ENCODE measurements at regions not wholly inside any gene's neighbourhood (a gene's known extent, or its start where the extent isn't known, plus 50 kb on each side); places are given as distances from the start of the nearest gene placed in this dataset.

DNA sequence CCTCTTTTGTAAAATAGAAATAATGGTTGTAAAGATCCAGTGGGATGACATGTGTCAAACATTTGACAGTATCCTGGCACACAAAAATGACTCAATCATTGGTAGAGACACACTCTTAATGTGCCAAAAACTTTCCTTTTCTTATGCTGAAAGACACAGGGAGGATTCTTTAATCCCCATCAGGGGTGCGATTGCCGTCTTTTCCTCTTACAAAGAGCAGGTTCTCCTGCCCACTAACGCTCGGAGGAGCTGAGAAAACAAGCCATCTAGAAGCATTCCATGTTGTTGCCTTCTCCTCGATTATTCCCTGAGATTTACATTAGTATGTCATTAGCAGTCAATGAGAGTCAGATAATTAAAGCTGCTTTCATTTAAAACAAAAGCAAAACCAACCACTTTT lies 342.6 kb upstream of the CCNH start:
- H3K27me3 ChIP-seq: no peaks in the 10 kb centered on the region
- H3K4me3 ChIP-seq: no peak overlapping the region
- no peaks in the 10 kb centered on the region for H3K36me3 ChIP-seq
- H3K4me1 ChIP-seq (ENCODE audit: low read depth): no peaks in the 10 kb centered on the region
- no peaks in the 10 kb centered on the region for H3K9me3 ChIP-seq (ENCODE audit: low read depth)
- TF ChIP-seq, protein P1, sequence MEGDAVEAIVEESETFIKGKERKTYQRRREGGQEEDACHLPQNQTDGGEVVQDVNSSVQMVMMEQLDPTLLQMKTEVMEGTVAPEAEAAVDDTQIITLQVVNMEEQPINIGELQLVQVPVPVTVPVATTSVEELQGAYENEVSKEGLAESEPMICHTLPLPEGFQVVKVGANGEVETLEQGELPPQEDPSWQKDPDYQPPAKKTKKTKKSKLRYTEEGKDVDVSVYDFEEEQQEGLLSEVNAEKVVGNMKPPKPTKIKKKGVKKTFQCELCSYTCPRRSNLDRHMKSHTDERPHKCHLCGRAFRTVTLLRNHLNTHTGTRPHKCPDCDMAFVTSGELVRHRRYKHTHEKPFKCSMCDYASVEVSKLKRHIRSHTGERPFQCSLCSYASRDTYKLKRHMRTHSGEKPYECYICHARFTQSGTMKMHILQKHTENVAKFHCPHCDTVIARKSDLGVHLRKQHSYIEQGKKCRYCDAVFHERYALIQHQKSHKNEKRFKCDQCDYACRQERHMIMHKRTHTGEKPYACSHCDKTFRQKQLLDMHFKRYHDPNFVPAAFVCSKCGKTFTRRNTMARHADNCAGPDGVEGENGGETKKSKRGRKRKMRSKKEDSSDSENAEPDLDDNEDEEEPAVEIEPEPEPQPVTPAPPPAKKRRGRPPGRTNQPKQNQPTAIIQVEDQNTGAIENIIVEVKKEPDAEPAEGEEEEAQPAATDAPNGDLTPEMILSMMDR (IDR thresholded peaks at IDR 0.05; ENCODE audit: low read depth, low read length): no peak
- H3K27ac ChIP-seq: no peak overlapping the region
- no peak for DNase-seq (ENCODE audit: low read depth in 1 of 2, low spot score in 1 of 2)

DNA sequence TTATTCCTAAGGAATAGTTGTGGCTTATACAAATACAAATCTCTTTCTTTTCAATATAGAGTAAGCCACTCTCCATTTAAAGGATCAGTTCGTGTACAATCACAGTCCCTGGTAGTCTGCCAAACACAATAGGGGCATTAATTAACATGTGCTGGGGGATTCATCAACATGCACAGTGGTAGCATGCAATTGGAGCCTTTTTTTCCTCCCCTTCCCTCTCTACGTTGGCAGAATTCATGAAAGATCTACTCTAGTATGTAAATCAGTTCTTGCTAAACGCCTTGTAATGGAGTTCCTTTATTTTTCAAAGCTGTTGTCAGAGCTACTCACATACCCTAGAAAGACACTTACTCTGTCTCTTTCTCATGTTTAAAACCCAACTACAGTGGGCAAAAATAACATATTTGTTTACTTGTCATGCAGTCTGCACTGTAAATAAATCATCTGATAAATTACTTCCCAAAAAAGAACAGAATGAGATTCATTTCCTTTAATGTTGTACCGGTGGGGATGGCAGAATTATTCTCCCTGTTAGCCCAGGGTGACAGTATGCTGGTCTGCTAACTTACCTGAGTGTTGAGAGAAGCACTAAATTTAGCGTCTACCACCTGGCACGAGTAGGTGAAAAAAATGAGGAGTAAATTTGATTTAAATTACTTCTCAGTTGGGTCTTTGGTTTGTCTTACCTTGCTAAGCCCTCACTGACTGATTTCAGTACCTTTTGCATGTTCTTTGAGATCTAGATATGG lies 341.5 kb upstream of the CCNH start:
- H3K4me1 ChIP-seq (ENCODE audit: low read depth): no peaks in the 10 kb centered on the region
- H3K27ac ChIP-seq: no peak overlapping the region
- no peak for DNase-seq (ENCODE audit: low read depth in 1 of 2, low spot score in 1 of 2)
- no peaks in the 10 kb centered on the region for H3K36me3 ChIP-seq
- TF ChIP-seq, protein P1 (IDR thresholded peaks at IDR 0.05; ENCODE audit: low read depth, low read length): no peak
- no peaks in the 10 kb centered on the region for H3K9me3 ChIP-seq (ENCODE audit: low read depth)
- H3K27me3 ChIP-seq: no peaks in the 10 kb centered on the region
- H3K4me3 ChIP-seq: no peak overlapping the region

- H3K4me3 ChIP-seq: no peak overlapping the region
- no peaks in the 10 kb centered on the region for H3K4me1 ChIP-seq (ENCODE audit: low read depth)
- H3K27ac ChIP-seq: no peak overlapping the region
- TF ChIP-seq, protein P1 (IDR thresholded peaks at IDR 0.05; ENCODE audit: low read depth, low read length): no peak
- no peaks in the 10 kb centered on the region for H3K36me3 ChIP-seq
- H3K27me3 ChIP-seq: no peaks in the 10 kb centered on the region
- no peak for DNase-seq (ENCODE audit: low read depth in 1 of 2, low spot score in 1 of 2)
- H3K9me3 ChIP-seq (ENCODE audit: low read depth): no peaks in the 10 kb centered on the region
These were observed 339.6 kb upstream of the CCNH start for GRCh38 chr5:87752362-87752761.

DNA sequence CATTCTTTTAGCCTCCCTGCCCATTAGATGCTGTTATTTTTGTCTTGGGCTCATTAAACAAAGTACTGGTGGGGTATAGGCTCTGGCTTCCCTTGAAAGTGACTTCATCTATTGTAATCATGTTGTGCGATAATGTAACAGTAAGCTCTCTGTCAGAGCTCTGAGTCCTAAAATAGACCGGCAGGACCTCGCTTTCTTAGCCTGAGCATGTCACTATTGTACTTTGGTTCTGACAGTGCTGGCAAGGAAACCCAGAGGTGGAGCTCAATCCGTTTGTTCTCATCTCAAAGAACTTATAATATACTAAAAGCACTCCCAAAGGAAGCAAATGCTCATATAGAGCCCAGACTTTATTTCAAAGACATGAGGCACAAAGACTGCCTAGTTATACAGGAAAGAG lies 339.1 kb upstream of the CCNH start:
- Histone ChIP-seq H3K4me1 (ENCODE audit: low read depth) (no peaks in the 10 kb centered on the region), H3K27me3 (no peaks in the 10 kb centered on the region), H3K36me3 (no peaks in the 10 kb centered on the region), H3K9me3 (ENCODE audit: low read depth) (no peaks in the 10 kb centered on the region), H3K27ac (no peak overlapping the region), H3K4me3 (no peak overlapping the region)
- TF ChIP-seq, protein P1 (IDR thresholded peaks at IDR 0.05; ENCODE audit: low read depth, low read length): no peak
- no peak for DNase-seq (ENCODE audit: low read depth in 1 of 2, low spot score in 1 of 2)

DNA sequence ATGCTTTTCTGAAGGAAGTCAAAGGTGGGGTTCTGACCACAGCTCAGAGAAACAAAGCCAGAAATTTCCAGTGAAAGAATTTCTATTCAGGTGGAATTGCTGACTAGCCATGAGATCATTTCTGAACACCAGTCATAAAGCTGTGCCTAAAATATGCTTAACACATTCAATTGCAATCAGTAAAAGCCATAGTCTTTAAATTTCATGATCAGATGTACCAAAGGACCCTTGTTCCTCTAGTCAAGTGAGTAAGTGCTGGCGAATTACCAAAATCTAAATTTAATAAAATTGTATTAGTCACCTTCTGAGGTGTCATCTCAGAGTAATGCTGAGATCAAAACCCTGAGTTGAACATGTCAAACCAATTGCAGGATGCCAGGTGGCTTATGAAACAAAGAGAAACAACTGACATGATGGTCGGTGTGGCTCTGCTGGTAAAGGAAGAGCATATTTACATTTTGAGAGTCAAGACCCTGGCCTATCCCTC lies 334.2 kb upstream of the CCNH start:
- H3K9me3 ChIP-seq (ENCODE audit: low read depth): no peaks in the 10 kb centered on the region
- no peak overlapping the region for H3K27ac ChIP-seq
- peaks cover 10% of the 10 kb centered on the region for H3K4me1 ChIP-seq (ENCODE audit: low read depth)
- H3K36me3 ChIP-seq: no peaks in the 10 kb centered on the region
- no peak for DNase-seq (ENCODE audit: low read depth in 1 of 2, low spot score in 1 of 2)
- no peaks in the 10 kb centered on the region for H3K27me3 ChIP-seq
- H3K4me3 ChIP-seq: no peak overlapping the region
- TF ChIP-seq, protein P1 (IDR thresholded peaks at IDR 0.05; ENCODE audit: low read depth, low read length): no peak
